Endothelial cell of umbilical vein (primary cell): ENCODE measurements at regions not wholly inside any gene's neighbourhood (a gene's known extent, or its start where the extent isn't known, plus 50 kb on each side); places are given as distances from the start of the nearest gene placed in this dataset.

Experiments
- CTCF ChIP-seq, 2 donors: IDR thresholded peaks; 1 replicate in 1 of 2; 2 replicates in 1 of 2; pipeline ENCODE4 v1.5.1; 2011; ENCODE audit warnings: low read length in 2 of 2, mild to moderate bottlenecking in 2 of 2, moderate library complexity in 2 of 2, control low read depth in 1 of 2, inconsistent platforms in 1 of 2, low read depth in 1 of 2; ENCODE audit not compliant: insufficient read depth in 1 of 2; ENCODE audit errors: extremely low read depth in 1 of 2
- EZH2 ChIP-seq: IDR thresholded peaks from 2 replicates; pipeline ENCODE4 v1.6.1; 2012; ENCODE audit warnings: borderline replicate concordance, low read depth, mild to moderate bottlenecking, moderate library complexity, low read length, inconsistent platforms; ENCODE audit not compliant: severe bottlenecking
- MYC ChIP-seq: IDR thresholded peaks from one replicate; pipeline ENCODE4 v1.6.1; 2011; ENCODE audit warnings: mild to moderate bottlenecking, low read depth, low read length
- POLR2A ChIP-seq: IDR thresholded peaks from 2 replicates; pipeline ENCODE4 v1.6.1; 2012; ENCODE audit warnings: low read depth, mild to moderate bottlenecking, control low read depth, low read length
- POLR2AphosphoS5 ChIP-seq: IDR thresholded peaks from 2 replicates; pipeline ENCODE4 v1.6.1; 2012; ENCODE audit warnings: low read depth, mild to moderate bottlenecking, control low read depth, low read length, moderate library complexity; ENCODE audit not compliant: insufficient read depth

DNA sequence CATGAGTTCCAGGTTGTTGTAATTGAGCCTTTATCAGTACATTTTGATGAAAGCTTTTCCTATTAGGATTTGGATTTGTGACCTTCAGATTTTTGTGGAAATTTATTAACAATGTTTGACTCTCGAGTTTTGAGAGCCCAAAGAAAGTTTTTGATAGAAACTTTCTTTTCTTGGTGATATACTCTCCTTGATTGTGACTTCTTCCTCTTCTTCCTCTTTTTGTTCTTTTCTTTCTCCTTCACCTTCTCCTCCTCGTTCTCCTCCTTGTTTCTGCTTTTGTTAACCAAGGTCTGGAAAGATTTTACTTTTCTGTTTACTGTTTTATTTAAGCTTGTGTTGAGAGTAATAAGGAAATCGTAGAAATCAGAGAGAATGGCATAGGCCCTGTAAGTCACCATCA lies 182.4 kb downstream of the TRIM27 start:
- TF ChIP-seq MYC = no peak
- TF ChIP-seq CTCF (IDR thresholded peaks at IDR 0.05; ENCODE audit: extremely low read depth in 1 of 2, insufficient read depth in 1 of 2, low read depth in 1 of 2, low read length in 2 of 2) = no peak
- TF ChIP-seq POLR2AphosphoS5 = no peak
- TF ChIP-seq EZH2 = no peak
- TF ChIP-seq POLR2A = no peak
